Fibroblast of lung (primary cell): ENCODE measurements at regions not wholly inside any gene's neighbourhood (a gene's known extent, or its start where the extent isn't known, plus 50 kb on each side); places are given as distances from the start of the nearest gene placed in this dataset.

Experiments used
- DNase-seq, 2 donors: peaks; one replicate each; pipeline versions ENCODE4 v3.0.0 to v3.0.0-alpha.2; 2010; ENCODE audit warnings: low read depth in 2 of 2
- H2AFZ ChIP-seq: 2 replicates; pipeline ENCODE4 v1.5.1; 2012; ENCODE audit warnings: low read length, control low read depth, inconsistent platforms
- H3K27ac ChIP-seq: 2 replicates; pipeline ENCODE4 v1.5.1; 2011; ENCODE audit warnings: low read length, control low read depth; ENCODE audit not compliant: insufficient read depth
- H3K27me3 ChIP-seq: 2 replicates; pipeline ENCODE4 v1.5.1; 2011; ENCODE audit warnings: mild to moderate bottlenecking, low read length; ENCODE audit not compliant: control insufficient read depth, insufficient read depth
- H3K36me3 ChIP-seq: 2 replicates; pipeline ENCODE4 v1.5.1; 2011; ENCODE audit warnings: low read length; ENCODE audit not compliant: control insufficient read depth, insufficient read depth
- H3K4me1 ChIP-seq: 2 replicates; pipeline ENCODE4 v1.5.1; 2011; ENCODE audit warnings: low read length; ENCODE audit not compliant: control insufficient read depth, insufficient read depth; ENCODE audit errors: extremely low read depth
- H3K4me2 ChIP-seq: 2 replicates; pipeline ENCODE4 v1.5.1; 2011; ENCODE audit warnings: low read length, control low read depth; ENCODE audit not compliant: insufficient read depth; ENCODE audit errors: extremely low read depth
- H3K4me3 ChIP-seq, 4 experiments: fragments of 200-600 bp in 1 of 4; sonication (generic) in 1 of 4; replicated peaks in 1 of 4; 2 replicates each; pipeline ENCODE4 v1.5.1; 2011 to 2016; ENCODE audit warnings: low read length in 4 of 4, low read depth in 3 of 4, mild to moderate bottlenecking in 3 of 4, control low read depth in 2 of 4, inconsistent platforms in 1 of 4, mixed read lengths in 1 of 4; ENCODE audit not compliant: insufficient read depth in 1 of 4; ENCODE audit errors: control extremely low read depth in 1 of 4
- H3K79me2 ChIP-seq: 2 replicates; pipeline ENCODE4 v1.5.1; 2012; ENCODE audit warnings: mild to moderate bottlenecking, low read length, inconsistent platforms; ENCODE audit not compliant: control insufficient read depth, insufficient read depth
- H3K9ac ChIP-seq: 2 replicates; pipeline ENCODE4 v1.5.1; 2011; ENCODE audit warnings: mild to moderate bottlenecking, low read length, control low read depth; ENCODE audit not compliant: insufficient read depth
- H3K9me3 ChIP-seq: 2 replicates; pipeline ENCODE4 v1.5.1; 2012; ENCODE audit warnings: low read depth, low read length; ENCODE audit not compliant: control insufficient read depth, insufficient read depth
- H4K20me1 ChIP-seq: 2 replicates; pipeline ENCODE4 v1.5.1; 2011; ENCODE audit warnings: low read length; ENCODE audit not compliant: control insufficient read depth, insufficient read depth; ENCODE audit errors: extremely low read depth
- EZH2 ChIP-seq: IDR thresholded peaks from 2 replicates; pipeline ENCODE4 v1.5.1; 2012; ENCODE audit warnings: low read length, control low read depth, mild to moderate bottlenecking; ENCODE audit errors: missing control alignments
- TF ChIP-seq, protein P1 (sequence below), 2 donors: IDR thresholded peaks in 1 of 2; conservative IDR thresholded peaks in 1 of 2; 1 replicate in 1 of 2; 2 replicates in 1 of 2; pipeline ENCODE4 v1.5.1; 2011 to 2012; ENCODE audit warnings: low read length in 2 of 2, control low read depth in 1 of 2, inconsistent platforms in 1 of 2, low read depth in 1 of 2, mild to moderate bottlenecking in 1 of 2

DNA sequence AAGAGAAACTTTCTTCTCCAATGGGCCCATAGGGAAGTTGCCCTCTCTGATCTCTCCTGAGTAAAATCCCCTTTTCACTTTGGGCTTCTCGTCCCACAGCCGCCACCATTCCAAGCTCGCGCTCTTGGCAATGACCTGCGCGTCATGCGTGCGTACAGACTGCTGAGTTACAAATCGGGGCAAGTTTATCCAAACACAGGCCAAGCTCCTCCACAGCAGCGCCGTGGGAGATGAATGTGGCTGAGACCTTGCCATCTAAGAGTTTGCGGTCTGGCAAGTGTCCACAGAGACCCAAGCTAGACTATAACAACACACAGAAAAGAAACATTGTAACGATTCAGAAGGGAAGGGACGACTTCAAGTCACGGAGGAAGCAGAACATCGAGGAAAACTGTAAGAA lies 116.3 kb upstream of the SOD1 start:
- no peak overlapping the region for H3K9ac ChIP-seq
- peak overlapping the region; percentile 25 for H3K4me2 ChIP-seq
- no peaks in the 10 kb centered on the region for H3K79me2 ChIP-seq
- H2AFZ ChIP-seq: no peak overlapping the region
- H4K20me1 ChIP-seq: no peaks in the 10 kb centered on the region
- no peaks in the 10 kb centered on the region for H3K27me3 ChIP-seq
- H3K9me3 ChIP-seq: no peaks in the 10 kb centered on the region
- no peaks in the 10 kb centered on the region for H3K36me3 ChIP-seq
- TF ChIP-seq, protein P1, sequence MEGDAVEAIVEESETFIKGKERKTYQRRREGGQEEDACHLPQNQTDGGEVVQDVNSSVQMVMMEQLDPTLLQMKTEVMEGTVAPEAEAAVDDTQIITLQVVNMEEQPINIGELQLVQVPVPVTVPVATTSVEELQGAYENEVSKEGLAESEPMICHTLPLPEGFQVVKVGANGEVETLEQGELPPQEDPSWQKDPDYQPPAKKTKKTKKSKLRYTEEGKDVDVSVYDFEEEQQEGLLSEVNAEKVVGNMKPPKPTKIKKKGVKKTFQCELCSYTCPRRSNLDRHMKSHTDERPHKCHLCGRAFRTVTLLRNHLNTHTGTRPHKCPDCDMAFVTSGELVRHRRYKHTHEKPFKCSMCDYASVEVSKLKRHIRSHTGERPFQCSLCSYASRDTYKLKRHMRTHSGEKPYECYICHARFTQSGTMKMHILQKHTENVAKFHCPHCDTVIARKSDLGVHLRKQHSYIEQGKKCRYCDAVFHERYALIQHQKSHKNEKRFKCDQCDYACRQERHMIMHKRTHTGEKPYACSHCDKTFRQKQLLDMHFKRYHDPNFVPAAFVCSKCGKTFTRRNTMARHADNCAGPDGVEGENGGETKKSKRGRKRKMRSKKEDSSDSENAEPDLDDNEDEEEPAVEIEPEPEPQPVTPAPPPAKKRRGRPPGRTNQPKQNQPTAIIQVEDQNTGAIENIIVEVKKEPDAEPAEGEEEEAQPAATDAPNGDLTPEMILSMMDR (conservative IDR thresholded peaks at IDR 0.05 in 1 of 2, IDR thresholded peaks at IDR 0.05 in 1 of 2; ENCODE audit: low read depth in 1 of 2, low read length in 2 of 2): no peak
- TF ChIP-seq EZH2: no peak
- peak; percentile 94 to 95 for DNase-seq
- H3K4me3 ChIP-seq: peak overlapping the region in 1 of 4 experiments; percentile 10
- no peaks in the 10 kb centered on the region for H3K4me1 ChIP-seq
- H3K27ac ChIP-seq: no peak overlapping the region

DNA sequence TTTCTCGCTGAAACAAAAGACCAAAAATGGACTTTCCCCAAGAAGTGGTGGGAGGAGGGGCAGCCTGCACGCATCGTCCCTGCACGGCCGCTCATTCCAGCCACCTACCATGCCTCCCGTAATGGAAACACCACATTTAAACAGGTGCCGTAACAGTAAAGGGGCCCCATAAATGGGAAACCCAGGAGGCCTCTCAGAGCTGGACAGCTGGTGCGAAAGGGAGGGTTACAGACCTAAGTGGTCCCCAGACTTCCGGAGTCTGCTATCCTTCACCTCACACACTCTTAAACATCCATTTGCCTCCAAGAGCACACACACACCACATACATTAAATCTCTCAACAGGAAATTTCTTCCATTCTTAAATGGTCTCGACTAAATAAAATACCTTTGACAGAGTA lies 120.7 kb upstream of the SOD1 start:
- Histone ChIP-seq H3K27me3 (no peaks in the 10 kb centered on the region), H4K20me1 (no peaks in the 10 kb centered on the region), H3K36me3 (no peaks in the 10 kb centered on the region), H2AFZ (no peak overlapping the region), H3K79me2 (no peaks in the 10 kb centered on the region), H3K4me2 (no peak overlapping the region), H3K4me3 (no peak overlapping the region), H3K9ac (no peak overlapping the region), H3K9me3 (no peaks in the 10 kb centered on the region), H3K27ac (no peak overlapping the region), H3K4me1 (no peaks in the 10 kb centered on the region)
- peak in 1 of 2 donors; percentile 16 for DNase-seq
- TF ChIP-seq EZH2: no peak
- TF ChIP-seq, protein P1 (conservative IDR thresholded peaks at IDR 0.05 in 1 of 2, IDR thresholded peaks at IDR 0.05 in 1 of 2; ENCODE audit: low read depth in 1 of 2, low read length in 2 of 2): no peak

DNA sequence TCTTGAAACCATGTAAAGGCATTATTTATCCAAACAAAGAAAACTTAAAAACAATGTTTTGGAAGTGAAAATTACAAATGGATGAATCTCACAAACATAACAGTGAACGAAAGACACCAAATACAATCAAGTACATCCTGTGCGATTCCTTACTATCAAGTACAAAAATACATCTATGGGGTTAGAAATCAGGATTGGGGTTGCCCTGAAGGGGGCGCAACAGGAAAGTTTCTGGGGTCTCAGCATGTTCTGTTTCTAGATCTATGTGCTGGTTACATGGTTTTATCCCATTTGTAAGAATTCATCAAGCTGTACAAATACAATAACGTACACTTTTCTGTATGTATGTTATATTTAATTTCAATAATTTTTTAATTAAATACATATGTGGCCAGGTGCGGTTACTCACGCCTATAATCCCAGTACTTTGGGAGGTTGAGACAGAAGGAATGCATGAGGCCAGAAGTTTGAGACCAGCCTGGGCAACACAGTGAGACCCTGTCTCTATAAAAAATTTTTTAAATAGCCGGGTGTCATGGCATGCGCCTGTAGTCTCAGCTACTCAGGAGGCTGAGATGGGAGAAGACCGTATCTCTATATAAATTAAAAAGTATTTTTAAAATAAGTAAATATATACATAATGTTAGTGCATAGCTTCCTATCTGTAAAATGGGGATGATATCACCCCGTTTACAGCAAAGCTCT lies 121.5 kb upstream of the SOD1 start:
- Histone ChIP-seq H2AFZ (no peak overlapping the region), H4K20me1 (no peaks in the 10 kb centered on the region), H3K36me3 (no peaks in the 10 kb centered on the region), H3K4me3 (no peak overlapping the region), H3K27ac (no peak overlapping the region), H3K27me3 (no peaks in the 10 kb centered on the region), H3K4me2 (no peak overlapping the region), H3K79me2 (no peaks in the 10 kb centered on the region), H3K9me3 (no peaks in the 10 kb centered on the region), H3K4me1 (no peaks in the 10 kb centered on the region), H3K9ac (no peak overlapping the region)
- TF ChIP-seq EZH2: no peak
- TF ChIP-seq, protein P1 (conservative IDR thresholded peaks at IDR 0.05 in 1 of 2, IDR thresholded peaks at IDR 0.05 in 1 of 2; ENCODE audit: low read depth in 1 of 2, low read length in 2 of 2): peak in 1 of 2 donors; percentile 6
- no peak for DNase-seq
